ENCODE measurements at regions not wholly inside any gene's neighbourhood (a gene's known extent, or its start where the extent isn't known, plus 50 kb on each side); places are given as distances from the start of the nearest gene placed in this dataset.

- no peaks in the 10 kb centered on the region for H3K9me3 ChIP-seq (ENCODE audit: control insufficient read depth, low read depth, low read length)
- H3K27me3 ChIP-seq (ENCODE audit: insufficient read depth, low read length), result no peaks in the 10 kb centered on the region
- H3K4ac ChIP-seq (ENCODE audit: low read depth, low read length), result no peak overlapping the region
- H3K27ac ChIP-seq (ENCODE audit: insufficient read length, low read depth, low read length), result no peak overlapping the region
- H3K56ac ChIP-seq (ENCODE audit: insufficient read length, low read depth, low read length), result no peak overlapping the region
- H2BK20ac ChIP-seq (ENCODE audit: low read depth, low read length, poor library complexity, severe bottlenecking), result no peak overlapping the region
- H3K4me2 ChIP-seq (ENCODE audit: insufficient read depth, insufficient read length, low read length), result no peak overlapping the region
- no peak overlapping the region for H3K14ac ChIP-seq (ENCODE audit: insufficient read depth, low read length)
- H2AFZ ChIP-seq (ENCODE audit: low read length), result no peak overlapping the region
- H3T11ph ChIP-seq (ENCODE audit: low read length), result no peak overlapping the region
- no CpG with 5 or more reads among the region's 2 CpGs for WGBS (ENCODE audit: extremely low coverage, insufficient read length, low lambda C conversion rate)
- Mint-ChIP-seq H3K4me3 (no peak overlapping the region), H3K9me3 (no peaks in the 10 kb centered on the region), H3K27ac (no peak overlapping the region), H3K4me1 (peaks cover 9 to 11% of the 10 kb centered on the region in 2 experiments), H3K36me3 (ENCODE audit: insufficient read depth in 1 of 3, low read depth in 3 of 3) (no peaks in the 10 kb centered on the region), H3K27me3 (ENCODE audit: low read depth) (no peaks in the 10 kb centered on the region; the same call in 1 of the 2 replicates)
- H3K18ac ChIP-seq (ENCODE audit: insufficient read length, low read depth, low read length), result no peak overlapping the region
- no peak overlapping the region for H3K23ac ChIP-seq (ENCODE audit: insufficient read length, low read depth, low read length)
- no peak for DNase-seq
- no peak overlapping the region for H4K5ac ChIP-seq (ENCODE audit: insufficient read length, low read depth, low read length)
- H4K91ac ChIP-seq (ENCODE audit: insufficient read length, low read depth, low read length), result no peak overlapping the region
- H3K9ac ChIP-seq (ENCODE audit: extremely low read depth, insufficient read length, low read length), result no peak overlapping the region
- no peak overlapping the region for H2BK120ac ChIP-seq (ENCODE audit: low read depth, low read length, poor library complexity, severe bottlenecking)
- no peak overlapping the region for H2BK5ac ChIP-seq (ENCODE audit: insufficient read length, low read length)
- H3K23me2 ChIP-seq (ENCODE audit: insufficient read length, low read depth, low read length, poor library complexity, severe bottlenecking), result no peaks in the 10 kb centered on the region
- H3K4me1 ChIP-seq (ENCODE audit: insufficient read depth, low read length), result no peaks in the 10 kb centered on the region
- no peak overlapping the region for H4K8ac ChIP-seq (replicated peaks; ENCODE audit: insufficient read length, low read depth, low read length)
- H2AK5ac ChIP-seq (ENCODE audit: insufficient read length, low read length), result no peak overlapping the region
- no peaks in the 10 kb centered on the region for H3K79me2 ChIP-seq (ENCODE audit: insufficient read depth, low read length)
- TF ChIP-seq, protein P1, sequence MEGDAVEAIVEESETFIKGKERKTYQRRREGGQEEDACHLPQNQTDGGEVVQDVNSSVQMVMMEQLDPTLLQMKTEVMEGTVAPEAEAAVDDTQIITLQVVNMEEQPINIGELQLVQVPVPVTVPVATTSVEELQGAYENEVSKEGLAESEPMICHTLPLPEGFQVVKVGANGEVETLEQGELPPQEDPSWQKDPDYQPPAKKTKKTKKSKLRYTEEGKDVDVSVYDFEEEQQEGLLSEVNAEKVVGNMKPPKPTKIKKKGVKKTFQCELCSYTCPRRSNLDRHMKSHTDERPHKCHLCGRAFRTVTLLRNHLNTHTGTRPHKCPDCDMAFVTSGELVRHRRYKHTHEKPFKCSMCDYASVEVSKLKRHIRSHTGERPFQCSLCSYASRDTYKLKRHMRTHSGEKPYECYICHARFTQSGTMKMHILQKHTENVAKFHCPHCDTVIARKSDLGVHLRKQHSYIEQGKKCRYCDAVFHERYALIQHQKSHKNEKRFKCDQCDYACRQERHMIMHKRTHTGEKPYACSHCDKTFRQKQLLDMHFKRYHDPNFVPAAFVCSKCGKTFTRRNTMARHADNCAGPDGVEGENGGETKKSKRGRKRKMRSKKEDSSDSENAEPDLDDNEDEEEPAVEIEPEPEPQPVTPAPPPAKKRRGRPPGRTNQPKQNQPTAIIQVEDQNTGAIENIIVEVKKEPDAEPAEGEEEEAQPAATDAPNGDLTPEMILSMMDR (conservative IDR thresholded peaks at IDR 0.05), result no peak
- H4K20me1 ChIP-seq (ENCODE audit: control insufficient read depth, insufficient read depth, insufficient read length), result no peaks in the 10 kb centered on the region
- H2BK12ac ChIP-seq (ENCODE audit: insufficient read length, low read depth, low read length), result no peak overlapping the region
- H2BK15ac ChIP-seq (ENCODE audit: low read depth, low read length), result no peak overlapping the region
- H3K79me1 ChIP-seq (ENCODE audit: insufficient read depth, low read depth, low read length, poor library complexity, severe bottlenecking), result no peaks in the 10 kb centered on the region
Observed at GRCh38 chr5:122534829-122535228, 222.8 kb downstream of the SNCAIP start.

All from H9 (cell line).